Left ventricle myocardium superior (tissue), 1 donor: ENCODE measurements at regions not wholly inside any gene's neighbourhood (a gene's known extent, or its start where the extent isn't known, plus 50 kb on each side); places are given as distances from the start of the nearest gene placed in this dataset.
"Not testable (repeated sequence)": the region's sequence is repeated elsewhere in the genome, so short reads cannot be mapped to it uniquely, and the experiment has no call there.

Experiments used
- ATAC-seq: fragments of 200-7000 bp; cut with Tn5 transposase; one replicate; pipeline ENCODE4 v1.9.1; 2020; ENCODE audit warnings: mild to moderate bottlenecking, moderate library complexity
- DNase-seq: peaks from one replicate; pipeline ENCODE4 v3.0.0-alpha.2; 2020
- intact Hi-C: fragments of 100-400 bp; cut with micrococcal nuclease; formaldehyde crosslinking; loops from one replicate; pipeline ENCODE4 v1.11.0; 2022
- donor health status: DM: no; HTN: yes; CAD: no; lungs with severe emphysema.

- ATAC-seq = no peak
- intact Hi-C loops = no loop called here
- no peak for DNase-seq
These were observed 227.8 kb upstream of the GBE1 start for GRCh38 chr3:81989274-81989673.

GRCh38 chr3:81987412-81987811 lies 226.0 kb upstream of the GBE1 start:
- ATAC-seq, intact Hi-C loops, DNase-seq: not testable (repeated sequence)

- no peak for DNase-seq
- intact Hi-C loops = no loop called here
- ATAC-seq = no peak
These were observed 224.7 kb upstream of the GBE1 start for GRCh38 chr3:81985996-81986723.

GRCh38 chr3:81983382-81983781 lies 221.9 kb upstream of the GBE1 start:
- no peak for ATAC-seq
- intact Hi-C loops = no loop called here
- DNase-seq = no peak

GRCh38 chr3:81980596-81981494 lies 219.4 kb upstream of the GBE1 start:
- intact Hi-C loops = no loop called here
- DNase-seq (no peak), ATAC-seq (no peak)

GRCh38 chr3:81974751-81975150 lies 213.3 kb upstream of the GBE1 start:
- DNase-seq = no peak
- ATAC-seq = no peak
- intact Hi-C loops = no loop called here

GRCh38 chr3:81968658-81969057 lies 207.2 kb upstream of the GBE1 start:
- ATAC-seq (no peak), DNase-seq (no peak)
- intact Hi-C loops = no loop called here

- ATAC-seq (no peak), DNase-seq (no peak)
- intact Hi-C loops = no loop called here
These were observed 205.9 kb upstream of the GBE1 start for GRCh38 chr3:81967393-81967792.

GRCh38 chr3:81965696-81966095 lies 204.3 kb upstream of the GBE1 start:
- DNase-seq (no peak), ATAC-seq (no peak)
- intact Hi-C loops = no loop called here

- intact Hi-C loops = no loop called here
- ATAC-seq (no peak), DNase-seq (no peak)
These were observed 201.0 kb upstream of the GBE1 start for GRCh38 chr3:81962396-81962795.

GRCh38 chr3:81958972-81959640 lies 197.7 kb upstream of the GBE1 start:
- DNase-seq = no peak
- ATAC-seq = no peak
- intact Hi-C loops = no loop called here

GRCh38 chr3:81955878-81956277 lies 194.4 kb upstream of the GBE1 start:
- ATAC-seq (no peak), DNase-seq (no peak)
- intact Hi-C loops = no loop called here

- ATAC-seq (no peak), DNase-seq (no peak)
- intact Hi-C loops = no loop called here
These were observed 191.7 kb upstream of the GBE1 start for GRCh38 chr3:81953111-81953510.

GRCh38 chr3:81952141-81952540 lies 190.7 kb upstream of the GBE1 start:
- intact Hi-C loops = no loop called here
- no peak for DNase-seq
- ATAC-seq = no peak

- DNase-seq (no peak), ATAC-seq (no peak)
- intact Hi-C loops = no loop called here
These were observed 190.2 kb upstream of the GBE1 start for GRCh38 chr3:81951636-81952035.

GRCh38 chr3:81951106-81951505 lies 189.7 kb upstream of the GBE1 start:
- ATAC-seq (no peak), DNase-seq (no peak)
- intact Hi-C loops = no loop called here

- no peak for DNase-seq
- intact Hi-C loops = no loop called here
- ATAC-seq = no peak
These were observed 185.9 kb upstream of the GBE1 start for GRCh38 chr3:81947359-81947758.

- no peak for DNase-seq
- intact Hi-C loops = no loop called here
- no peak for ATAC-seq
These were observed 177.2 kb upstream of the GBE1 start for GRCh38 chr3:81938681-81939080.

- DNase-seq (no peak), ATAC-seq (peak; percentile 17)
These were observed 175.4 kb upstream of the GBE1 start for GRCh38 chr3:81936817-81937216.

GRCh38 chr3:81932681-81933080 lies 171.2 kb upstream of the GBE1 start:
- no peak for ATAC-seq
- intact Hi-C loops = no loop called here

More at GRCh38 chr3:81936817-81937216, 175.4 kb upstream of the GBE1 start:
- intact Hi-C loops = no loop called here

More at GRCh38 chr3:81932681-81933080, 171.2 kb upstream of the GBE1 start:
- DNase-seq = no peak
